ENCODE measurements at regions not wholly inside any gene's neighbourhood (a gene's known extent, or its start where the extent isn't known, plus 50 kb on each side); places are given as distances from the start of the nearest gene placed in this dataset.

- TF ChIP-seq, protein P1, sequence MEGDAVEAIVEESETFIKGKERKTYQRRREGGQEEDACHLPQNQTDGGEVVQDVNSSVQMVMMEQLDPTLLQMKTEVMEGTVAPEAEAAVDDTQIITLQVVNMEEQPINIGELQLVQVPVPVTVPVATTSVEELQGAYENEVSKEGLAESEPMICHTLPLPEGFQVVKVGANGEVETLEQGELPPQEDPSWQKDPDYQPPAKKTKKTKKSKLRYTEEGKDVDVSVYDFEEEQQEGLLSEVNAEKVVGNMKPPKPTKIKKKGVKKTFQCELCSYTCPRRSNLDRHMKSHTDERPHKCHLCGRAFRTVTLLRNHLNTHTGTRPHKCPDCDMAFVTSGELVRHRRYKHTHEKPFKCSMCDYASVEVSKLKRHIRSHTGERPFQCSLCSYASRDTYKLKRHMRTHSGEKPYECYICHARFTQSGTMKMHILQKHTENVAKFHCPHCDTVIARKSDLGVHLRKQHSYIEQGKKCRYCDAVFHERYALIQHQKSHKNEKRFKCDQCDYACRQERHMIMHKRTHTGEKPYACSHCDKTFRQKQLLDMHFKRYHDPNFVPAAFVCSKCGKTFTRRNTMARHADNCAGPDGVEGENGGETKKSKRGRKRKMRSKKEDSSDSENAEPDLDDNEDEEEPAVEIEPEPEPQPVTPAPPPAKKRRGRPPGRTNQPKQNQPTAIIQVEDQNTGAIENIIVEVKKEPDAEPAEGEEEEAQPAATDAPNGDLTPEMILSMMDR (IDR thresholded peaks at IDR 0.05; ENCODE audit: borderline replicate concordance, extremely low read depth, low read length, poor library complexity, severe bottlenecking): no peak
- no peak for TF ChIP-seq EZH2 (IDR thresholded peaks at IDR 0.05; ENCODE audit: borderline replicate concordance, low read depth, low read length, severe bottlenecking)
Observed at GRCh38 chr18:70390371-70391090, 101.7 kb downstream of the SOCS6 start.
